ENCODE measurements at regions not wholly inside any gene's neighbourhood (a gene's known extent, or its start where the extent isn't known, plus 50 kb on each side); places are given as distances from the start of the nearest gene placed in this dataset.
A peak's percentile ranks its signal among the peaks of the same experiment; 100 is the strongest.

DNA sequence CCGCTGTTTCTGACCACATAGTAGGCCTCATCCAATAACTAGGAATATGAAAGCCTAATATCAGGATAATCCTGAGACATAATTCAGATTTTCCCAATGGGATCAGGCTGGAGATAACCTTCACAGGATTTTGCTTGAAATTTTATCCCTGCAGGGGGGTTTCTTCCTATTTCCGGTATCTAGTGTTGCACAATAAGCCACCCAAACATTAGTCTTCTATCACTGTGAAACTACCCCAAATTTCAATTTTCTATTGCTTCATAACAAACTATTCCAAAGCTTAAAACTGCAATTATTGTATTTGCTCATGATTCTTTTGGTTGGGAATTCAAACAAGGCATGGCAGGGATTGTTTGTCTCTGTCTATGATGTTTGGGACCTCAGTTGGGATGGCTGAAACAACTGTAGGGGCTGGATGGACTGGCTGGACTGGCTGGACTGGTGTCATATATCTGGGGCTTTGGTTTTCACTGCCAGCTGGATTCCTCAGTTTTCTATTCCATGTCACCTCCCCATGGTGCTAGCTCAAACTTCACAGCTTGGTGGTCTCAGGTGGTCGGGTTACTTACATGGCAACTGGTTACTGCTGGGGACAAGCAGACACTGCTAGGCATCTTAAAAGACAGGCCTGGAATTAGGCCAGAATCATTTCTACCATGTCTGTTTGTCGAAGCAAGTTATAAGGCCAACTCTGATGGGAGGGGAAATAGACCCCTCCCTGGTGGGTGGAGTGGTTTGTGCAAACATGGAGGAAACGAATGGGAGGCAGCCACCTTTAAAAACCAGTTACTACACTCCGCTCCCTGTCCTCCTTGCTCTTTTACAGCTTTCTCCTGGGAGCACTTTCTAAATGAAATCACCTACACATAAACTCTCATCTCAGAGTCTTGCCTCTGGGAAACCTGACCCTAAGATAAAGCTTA lies 88.2 kb upstream of the STT3B start:
- intact Hi-C loops (cut with DNase I; ENCODE audit: low total_unique reads): no loop called here
- Histone ChIP-seq H3K27ac (no peak overlapping the region), H3K27me3 (no peaks in the 10 kb centered on the region), H3K36me3 (ENCODE audit: low read depth, missing control alignments) (no peaks in the 10 kb centered on the region), H3K4me1 (no peaks in the 10 kb centered on the region), H3K4me3 (no peak overlapping the region), H3K9me3 (no peaks in the 10 kb centered on the region)
- DNase-seq: no peak
- no peak for TF ChIP-seq POLR2A (IDR thresholded peaks at IDR 0.05)
- TF ChIP-seq, protein P1, sequence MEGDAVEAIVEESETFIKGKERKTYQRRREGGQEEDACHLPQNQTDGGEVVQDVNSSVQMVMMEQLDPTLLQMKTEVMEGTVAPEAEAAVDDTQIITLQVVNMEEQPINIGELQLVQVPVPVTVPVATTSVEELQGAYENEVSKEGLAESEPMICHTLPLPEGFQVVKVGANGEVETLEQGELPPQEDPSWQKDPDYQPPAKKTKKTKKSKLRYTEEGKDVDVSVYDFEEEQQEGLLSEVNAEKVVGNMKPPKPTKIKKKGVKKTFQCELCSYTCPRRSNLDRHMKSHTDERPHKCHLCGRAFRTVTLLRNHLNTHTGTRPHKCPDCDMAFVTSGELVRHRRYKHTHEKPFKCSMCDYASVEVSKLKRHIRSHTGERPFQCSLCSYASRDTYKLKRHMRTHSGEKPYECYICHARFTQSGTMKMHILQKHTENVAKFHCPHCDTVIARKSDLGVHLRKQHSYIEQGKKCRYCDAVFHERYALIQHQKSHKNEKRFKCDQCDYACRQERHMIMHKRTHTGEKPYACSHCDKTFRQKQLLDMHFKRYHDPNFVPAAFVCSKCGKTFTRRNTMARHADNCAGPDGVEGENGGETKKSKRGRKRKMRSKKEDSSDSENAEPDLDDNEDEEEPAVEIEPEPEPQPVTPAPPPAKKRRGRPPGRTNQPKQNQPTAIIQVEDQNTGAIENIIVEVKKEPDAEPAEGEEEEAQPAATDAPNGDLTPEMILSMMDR (IDR thresholded peaks at IDR 0.05): no peak
- 84 to 89% methylated on average over 6 of the region's 6 CpGs for WGBS, 2 donors

DNA sequence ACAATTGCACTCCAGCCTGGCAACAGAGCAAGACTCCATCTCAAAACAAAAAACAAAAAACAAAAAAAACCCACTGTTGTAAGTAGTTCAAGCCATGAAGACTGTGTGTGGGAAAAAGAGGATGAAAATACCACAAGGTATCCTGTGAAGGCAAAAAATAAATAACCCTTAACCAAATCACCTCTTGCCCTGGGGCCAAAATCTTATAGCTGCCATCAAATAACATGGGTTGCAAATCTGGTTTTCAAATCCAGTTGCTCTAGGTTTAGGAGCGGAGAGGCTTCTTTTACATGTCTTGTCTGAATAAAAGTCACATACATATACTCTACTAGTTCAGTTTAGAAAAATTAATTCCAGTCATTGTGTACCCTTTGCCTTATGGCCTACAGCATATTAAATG lies 87.0 kb upstream of the STT3B start:
- TF ChIP-seq, protein P1 (IDR thresholded peaks at IDR 0.05): no peak
- TF ChIP-seq POLR2A (IDR thresholded peaks at IDR 0.05): no peak
- intact Hi-C loops (cut with DNase I; ENCODE audit: low total_unique reads): no loop called here
- Histone ChIP-seq H3K9me3 (no peaks in the 10 kb centered on the region), H3K4me1 (no peaks in the 10 kb centered on the region), H3K4me3 (no peak overlapping the region), H3K27me3 (no peaks in the 10 kb centered on the region), H3K36me3 (ENCODE audit: low read depth, missing control alignments) (no peaks in the 10 kb centered on the region), H3K27ac (peak overlapping the region in 1 of 2 donors; percentile 20)
- 73 to 95% methylated on average over 1 of the region's 1 CpG for WGBS, 2 donors
- no peak for DNase-seq

DNA sequence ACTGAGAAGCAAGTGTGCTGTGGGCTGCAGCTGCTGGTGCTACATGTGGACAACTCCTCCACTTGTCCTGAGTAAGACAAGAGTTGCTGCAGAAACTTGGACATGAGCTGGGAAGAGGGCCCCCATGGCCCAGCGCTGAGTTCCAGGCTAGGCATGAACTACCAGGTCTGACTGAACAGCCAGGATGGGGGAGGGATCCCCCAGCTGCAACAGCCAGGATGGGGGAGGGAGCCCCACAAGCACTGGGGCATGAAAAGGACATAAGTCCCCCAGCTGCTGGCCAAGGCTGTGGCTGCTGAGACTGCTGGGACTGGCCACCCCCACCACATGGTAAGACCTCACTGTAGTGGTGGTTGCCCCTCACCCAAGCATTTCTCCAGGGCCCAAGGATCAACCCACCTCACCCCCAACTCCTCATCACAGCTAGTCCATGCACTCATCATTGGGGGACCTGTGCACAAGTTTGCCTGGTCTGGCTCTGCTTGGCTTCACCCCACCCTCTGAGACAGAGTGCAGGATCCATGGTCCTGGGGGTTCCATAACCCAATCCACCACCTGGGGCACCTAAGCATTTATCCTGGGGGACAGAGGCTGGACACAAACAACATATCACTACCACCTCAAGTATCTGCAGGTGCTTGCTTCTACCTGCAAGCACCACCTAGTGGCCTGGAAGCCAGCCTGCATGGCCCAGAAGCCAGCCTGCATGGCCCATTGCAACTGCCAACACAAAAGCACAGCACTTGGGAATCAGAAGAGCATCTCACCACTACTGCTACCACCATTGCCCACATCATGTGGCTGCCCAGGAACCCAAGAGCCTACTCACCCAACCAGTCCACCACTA lies 84.5 kb upstream of the STT3B start:
- TF ChIP-seq, protein P1 (IDR thresholded peaks at IDR 0.05): no peak
- TF ChIP-seq POLR2A (IDR thresholded peaks at IDR 0.05): no peak
- DNase-seq: peak; percentile 70
- intact Hi-C loops (cut with DNase I; ENCODE audit: low total_unique reads): no loop called here
- Histone ChIP-seq H3K36me3 (ENCODE audit: low read depth, missing control alignments) (no peaks in the 10 kb centered on the region), H3K4me3 (no peak overlapping the region), H3K9me3 (no peaks in the 10 kb centered on the region), H3K27ac (no peak overlapping the region), H3K27me3 (no peaks in the 10 kb centered on the region), H3K4me1 (no peaks in the 10 kb centered on the region)
- WGBS, 2 donors: 58% methylated on average over 1 of the region's 1 CpG; no CpG with 5 or more reads in 1 of the 2 donors

DNA sequence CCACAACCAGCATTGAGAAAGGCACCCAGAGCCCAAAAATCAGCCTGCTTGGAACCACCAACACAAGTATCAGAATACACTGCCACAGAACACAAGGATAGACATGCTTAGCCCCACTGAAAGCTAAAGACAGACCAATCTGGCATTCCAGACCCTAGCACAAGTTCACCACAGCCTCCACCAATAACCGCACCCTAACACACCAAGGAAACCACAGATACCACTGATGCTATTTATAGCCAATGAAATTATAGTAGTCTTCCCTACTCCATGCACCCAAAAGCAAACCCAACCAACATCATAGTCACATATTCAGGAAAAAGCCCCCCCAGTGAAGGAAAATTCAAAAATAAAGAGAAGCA lies 83.9 kb upstream of the STT3B start:
- 92 to 100% methylated on average over 1 of the region's 1 CpG for WGBS, 2 donors
- Histone ChIP-seq H3K4me1 (no peaks in the 10 kb centered on the region), H3K36me3 (ENCODE audit: low read depth, missing control alignments) (no peaks in the 10 kb centered on the region), H3K27me3 (no peaks in the 10 kb centered on the region), H3K9me3 (no peaks in the 10 kb centered on the region), H3K27ac (no peak overlapping the region), H3K4me3 (no peak overlapping the region)
- no peak for DNase-seq
- TF ChIP-seq, protein P1 (IDR thresholded peaks at IDR 0.05): no peak
- no peak for TF ChIP-seq POLR2A (IDR thresholded peaks at IDR 0.05)
- intact Hi-C loops (cut with DNase I; ENCODE audit: low total_unique reads): no loop called here
